ELR (cell line): ENCODE measurements at regions not wholly inside any gene's neighbourhood (a gene's known extent, or its start where the extent isn't known, plus 50 kb on each side); places are given as distances from the start of the nearest gene placed in this dataset.
"Not testable (repeated sequence)": the region's sequence is repeated elsewhere in the genome, so short reads cannot be mapped to it uniquely, and the experiment has no call there.

Experiments
- DNase-seq: peaks from one replicate; pipeline ENCODE4 v3.0.0-alpha.2; 2015; ENCODE audit warnings: low read depth

DNA sequence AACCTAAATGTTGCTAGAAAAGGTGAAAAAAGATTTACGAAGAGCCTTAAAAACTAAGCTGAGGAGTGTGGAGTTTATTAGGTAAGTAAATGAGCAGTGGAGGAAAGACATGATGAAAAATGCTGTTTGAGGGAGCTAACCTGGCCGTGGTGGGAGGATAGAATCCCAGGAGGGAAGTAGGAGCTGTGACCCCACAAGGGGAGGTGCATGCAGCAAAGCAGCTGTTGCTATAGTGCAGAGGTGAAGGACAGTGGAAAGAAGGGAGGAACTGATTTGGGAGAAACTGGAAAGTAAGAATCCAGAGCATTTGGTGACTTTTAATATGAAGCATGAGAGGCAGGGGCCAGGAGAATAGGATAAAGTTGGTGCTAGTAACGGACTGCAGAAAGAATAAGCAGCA is 271.7 kb upstream of the ADGRL2 start:
- no peak for DNase-seq

GRCh38 chr1:81525085-81525484 is 275.6 kb upstream of the ADGRL2 start:
- DNase-seq, result no peak

DNA sequence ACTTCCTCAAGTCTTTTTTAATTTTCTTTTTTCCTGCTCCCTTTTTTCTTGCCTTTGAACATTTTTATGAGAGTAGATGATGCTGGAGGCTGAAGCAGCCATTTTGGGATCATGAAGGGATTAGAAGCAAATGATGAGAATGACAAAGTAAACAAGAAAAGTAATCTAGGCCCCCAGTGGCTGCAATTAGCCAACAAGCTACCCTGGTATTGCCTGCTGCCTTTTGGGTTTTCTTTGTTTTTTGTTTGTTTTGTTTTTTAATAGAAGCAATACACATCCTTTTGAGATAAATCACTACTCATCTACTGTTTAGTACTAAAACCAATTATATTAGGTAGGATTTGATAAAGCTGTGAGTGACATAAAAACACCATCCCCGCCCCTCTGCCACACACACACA is 280.7 kb upstream of the ADGRL2 start:
- DNase-seq, result no peak

DNA sequence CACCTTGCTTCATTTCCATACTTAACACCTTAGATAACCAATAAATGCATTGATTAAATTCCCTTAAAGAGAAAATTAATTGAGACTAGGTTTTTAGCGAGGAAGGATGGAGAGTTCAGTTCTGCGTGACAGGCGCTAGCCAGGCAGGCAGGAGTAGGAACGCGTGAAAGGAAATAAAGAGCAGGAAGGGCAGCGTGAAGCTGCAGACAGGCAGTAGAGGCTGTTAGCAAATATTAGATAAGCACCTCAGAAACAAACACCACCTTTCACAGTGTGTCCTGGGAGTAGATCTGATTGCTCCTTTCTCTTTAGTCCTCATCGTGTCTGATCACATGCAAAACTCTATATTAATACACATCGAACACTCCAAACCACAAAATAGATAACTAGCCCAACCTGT is 282.7 kb upstream of the ADGRL2 start:
- DNase-seq, result no peak

GRCh38 chr1:81513796-81514354 is 286.9 kb upstream of the ADGRL2 start:
- DNase-seq, result no peak

DNA sequence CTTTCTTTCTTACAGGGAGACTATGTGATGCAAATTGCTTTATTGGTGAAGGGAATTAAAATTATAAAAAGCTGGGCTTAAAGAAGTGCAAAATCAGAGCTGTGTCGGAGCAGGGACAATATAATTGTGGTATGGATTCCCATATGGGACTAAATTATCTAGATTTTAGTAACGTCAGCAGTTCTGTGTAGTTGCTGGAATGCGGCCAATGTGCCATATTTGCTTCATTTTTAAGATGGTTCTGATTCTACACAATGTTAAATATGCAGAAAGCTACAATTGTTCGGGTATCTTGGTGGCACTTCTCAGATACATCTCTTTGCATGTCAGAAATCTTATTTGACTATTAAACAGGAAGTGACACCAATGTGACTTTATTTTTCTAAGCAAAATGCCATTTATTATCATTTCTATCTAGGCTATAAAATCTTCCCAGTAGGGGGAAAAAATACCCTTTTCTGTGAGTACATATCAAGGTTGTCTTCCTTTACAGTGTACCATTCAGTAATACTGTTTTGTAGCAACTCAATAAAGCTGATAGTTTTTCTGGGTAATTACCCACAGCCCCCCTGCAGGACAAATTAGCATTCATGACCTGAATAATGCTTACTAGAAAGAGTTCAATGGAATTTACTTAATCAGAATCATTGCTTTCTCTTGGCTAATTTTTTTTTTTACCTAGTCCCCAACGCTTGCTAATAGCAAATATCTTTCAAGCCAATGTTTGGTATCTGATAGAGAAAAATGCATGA is 288.3 kb upstream of the ADGRL2 start:
- no peak for DNase-seq

DNA sequence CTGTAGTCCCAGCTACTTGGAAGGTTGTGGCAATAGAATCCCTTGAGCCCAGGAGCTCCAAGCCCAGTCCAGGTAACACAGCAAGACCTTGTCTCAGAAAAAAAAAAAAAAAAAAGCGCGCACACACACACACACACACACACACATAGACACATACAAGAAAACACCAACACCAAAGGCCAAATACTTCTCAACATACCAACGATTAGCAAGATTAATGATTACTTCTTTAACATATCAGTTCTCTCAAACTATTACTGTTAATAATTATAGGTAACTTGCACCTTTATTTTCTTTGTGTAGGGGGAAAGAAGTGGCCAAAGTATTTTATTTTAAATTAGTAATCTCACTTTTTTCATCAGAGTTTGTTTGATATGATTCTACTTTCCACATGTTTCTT is 289.5 kb upstream of the ADGRL2 start:
- no peak for DNase-seq

DNA sequence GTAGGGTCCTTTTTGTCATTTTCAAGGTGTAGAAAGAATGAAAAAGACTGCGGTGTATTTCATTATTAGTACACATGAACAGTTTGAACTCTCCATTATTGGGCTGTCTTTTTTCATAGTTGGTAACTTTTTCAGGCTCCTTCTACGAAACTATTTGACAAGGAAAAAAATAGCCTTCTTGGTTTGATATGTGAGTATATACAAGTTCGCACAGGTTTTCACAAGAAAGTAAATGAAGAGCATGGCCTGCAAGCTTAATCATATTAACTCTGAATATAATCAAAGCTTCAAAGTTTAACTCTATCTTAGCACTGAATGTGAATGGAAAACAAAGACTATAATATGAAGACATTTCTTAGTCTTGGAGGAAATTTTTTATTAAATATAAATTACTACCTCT is 290.0 kb upstream of the ADGRL2 start:
- no peak for DNase-seq

DNA sequence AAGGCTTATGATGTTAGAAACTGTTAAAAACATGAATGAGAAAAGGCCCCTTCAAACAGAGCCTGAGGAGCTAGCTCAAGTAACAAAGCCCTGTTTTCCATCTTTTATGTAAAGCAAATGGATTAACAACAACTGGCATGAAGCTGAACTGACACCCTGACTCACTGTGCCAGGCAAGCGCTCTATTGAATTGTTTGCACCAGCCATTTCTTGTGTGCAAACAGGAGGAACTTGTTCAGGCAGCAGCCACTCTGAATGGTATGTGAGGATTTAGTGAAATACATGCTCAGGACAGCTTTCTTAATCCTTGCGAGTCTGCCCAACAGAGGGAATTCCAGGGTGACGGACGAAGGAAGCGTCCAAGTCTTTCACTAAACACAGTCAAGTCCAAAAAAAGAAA is 291.1 kb upstream of the ADGRL2 start:
- no peak for DNase-seq

DNA sequence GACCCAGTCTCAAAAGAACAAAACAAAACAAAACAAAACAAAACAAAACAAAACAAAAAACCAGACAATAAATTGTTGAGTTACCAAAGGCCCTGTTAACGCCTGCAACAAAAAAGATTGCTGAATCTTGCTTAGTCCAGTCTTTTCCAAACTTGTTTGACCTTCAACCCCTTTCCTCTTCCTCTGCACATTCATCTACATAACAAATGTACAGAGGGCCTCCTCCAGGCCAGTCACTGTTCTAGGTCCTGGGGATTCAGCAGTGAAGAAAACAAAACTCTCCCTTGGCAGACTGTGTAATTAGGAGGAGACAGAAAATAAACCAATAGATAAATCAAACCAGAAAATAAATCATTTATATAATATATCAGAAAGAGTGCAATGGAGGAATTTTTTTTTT is 294.0 kb upstream of the ADGRL2 start:
- no peak for DNase-seq

GRCh38 chr1:81505831-81506230 is 294.9 kb upstream of the ADGRL2 start:
- DNase-seq, result no peak

DNA sequence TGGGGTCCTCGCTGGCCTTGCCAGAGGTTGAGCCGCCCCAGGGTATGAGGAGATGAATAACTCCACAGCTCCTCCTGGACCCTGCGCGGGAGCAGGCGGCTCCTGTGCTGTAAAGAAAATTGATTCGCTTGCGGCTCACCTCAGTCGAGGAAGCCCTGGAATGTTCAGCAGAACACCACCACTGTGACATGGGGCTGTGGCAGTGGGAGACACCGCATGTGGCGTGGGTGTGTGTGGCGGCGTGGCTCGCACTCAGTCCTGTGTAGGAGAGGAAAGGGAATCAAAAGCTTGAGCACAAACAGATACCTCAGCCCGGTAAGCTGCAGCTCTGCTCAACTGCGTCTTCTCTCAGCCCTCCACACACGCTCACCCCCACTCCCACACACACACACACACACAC is 295.9 kb upstream of the ADGRL2 start:
- DNase-seq, result not testable (repeated sequence)

- DNase-seq, result not testable (repeated sequence)
Measured at GRCh38 chr1:81502705-81503104, 298.0 kb upstream of the ADGRL2 start.

DNA sequence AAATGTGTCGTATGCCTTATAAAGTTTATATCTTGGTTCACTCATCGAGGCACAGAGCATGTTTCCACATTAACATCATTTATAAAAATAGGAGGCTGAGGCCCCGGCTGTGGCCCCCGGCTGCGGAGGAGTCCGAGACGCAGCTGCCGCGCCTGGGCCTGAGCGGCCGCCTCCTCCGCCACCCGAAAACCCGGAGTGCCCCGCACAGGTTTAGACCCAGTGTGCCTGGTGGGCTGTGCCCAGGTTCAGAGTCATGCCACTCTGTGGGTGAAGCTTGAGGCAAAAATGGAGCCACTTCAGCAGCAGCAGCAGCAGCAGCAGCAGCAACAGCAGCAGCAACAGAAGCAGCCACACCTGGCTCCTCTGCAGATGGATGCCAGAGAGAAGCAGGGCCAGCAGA is 299.2 kb upstream of the ADGRL2 start:
- DNase-seq, result not testable (repeated sequence)

DNA sequence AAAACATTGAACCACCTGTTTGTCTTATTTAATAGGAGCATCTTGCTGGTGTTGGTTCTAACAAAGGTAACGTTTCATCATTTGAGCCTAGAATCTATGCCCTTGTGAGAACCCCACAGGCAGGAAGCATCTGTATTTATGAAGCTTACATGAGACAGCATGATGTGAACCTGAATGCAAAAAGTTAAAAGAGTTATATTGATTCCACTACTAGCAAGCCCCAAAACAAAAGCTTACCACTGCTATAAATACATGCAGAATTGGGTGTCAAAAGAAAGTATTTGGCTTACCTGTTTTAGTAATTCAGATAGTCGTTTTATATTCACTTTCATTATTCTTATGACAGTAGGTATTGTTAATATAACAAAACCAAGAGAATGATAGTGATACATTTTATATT is 301.2 kb upstream of the ADGRL2 start:
- no peak for DNase-seq

DNA sequence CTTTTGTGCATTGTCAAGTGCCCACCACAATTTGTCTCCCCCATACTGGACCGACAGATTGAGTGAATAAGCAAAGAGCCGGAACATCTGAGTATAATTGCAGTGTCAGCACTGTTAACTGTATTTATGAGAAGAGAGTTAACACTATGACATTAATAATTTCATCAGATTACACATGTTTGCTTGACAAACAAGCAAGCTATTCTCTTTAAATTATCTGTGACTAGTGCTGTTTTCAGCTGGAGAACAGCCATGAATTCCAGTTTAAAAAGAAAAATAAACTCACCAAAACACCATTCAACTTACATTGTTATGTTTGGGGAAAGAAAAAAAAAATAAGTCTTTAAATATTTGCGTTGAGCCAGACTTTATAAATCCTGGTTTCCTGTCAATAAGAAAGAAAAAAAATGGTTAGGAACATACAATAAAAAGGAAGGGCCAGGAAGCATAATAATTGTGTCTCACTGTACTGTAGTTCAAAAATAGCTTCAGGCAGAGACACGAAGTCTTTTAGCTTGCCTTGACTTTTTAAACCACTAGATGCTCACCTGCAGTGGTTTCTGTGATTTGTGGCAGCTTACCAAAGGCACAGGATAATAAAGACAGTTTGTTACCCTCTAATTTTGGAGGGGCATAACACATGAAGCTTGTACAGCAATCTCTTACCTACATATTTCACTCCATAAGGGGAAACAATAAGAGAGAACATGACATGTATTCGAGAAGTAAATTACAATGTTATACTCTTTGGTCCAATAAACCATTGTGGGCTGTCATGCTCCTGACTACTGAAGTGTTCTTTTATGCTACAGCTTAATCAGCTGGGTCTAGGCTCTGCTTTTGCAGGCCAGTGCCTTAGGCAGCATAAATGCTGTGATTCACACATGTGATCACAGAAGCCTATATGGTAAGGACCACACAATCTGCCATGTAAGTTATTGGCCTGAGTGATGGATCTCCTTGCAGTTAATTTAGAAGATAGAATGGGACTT is 302.0 kb upstream of the ADGRL2 start:
- DNase-seq, result no peak

DNA sequence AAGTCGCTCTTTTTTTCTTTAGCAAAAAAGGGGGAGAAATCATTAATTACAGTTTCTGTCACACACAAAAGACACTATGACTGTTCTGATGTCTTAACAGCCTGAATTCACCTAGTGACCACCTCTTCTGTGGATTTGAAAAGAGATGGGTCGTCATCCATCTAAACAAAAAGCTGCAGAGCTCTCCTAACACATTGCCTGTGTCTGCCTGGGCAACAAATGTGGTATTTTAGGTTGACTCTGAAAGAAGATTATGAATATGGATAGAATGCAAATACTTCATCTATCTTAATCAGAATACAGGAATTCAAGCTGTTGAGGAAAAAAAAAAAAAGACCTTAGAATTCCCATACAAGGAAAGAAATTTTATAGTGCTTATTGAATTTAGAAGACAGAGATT is 304.4 kb upstream of the ADGRL2 start:
- DNase-seq, result no peak

DNA sequence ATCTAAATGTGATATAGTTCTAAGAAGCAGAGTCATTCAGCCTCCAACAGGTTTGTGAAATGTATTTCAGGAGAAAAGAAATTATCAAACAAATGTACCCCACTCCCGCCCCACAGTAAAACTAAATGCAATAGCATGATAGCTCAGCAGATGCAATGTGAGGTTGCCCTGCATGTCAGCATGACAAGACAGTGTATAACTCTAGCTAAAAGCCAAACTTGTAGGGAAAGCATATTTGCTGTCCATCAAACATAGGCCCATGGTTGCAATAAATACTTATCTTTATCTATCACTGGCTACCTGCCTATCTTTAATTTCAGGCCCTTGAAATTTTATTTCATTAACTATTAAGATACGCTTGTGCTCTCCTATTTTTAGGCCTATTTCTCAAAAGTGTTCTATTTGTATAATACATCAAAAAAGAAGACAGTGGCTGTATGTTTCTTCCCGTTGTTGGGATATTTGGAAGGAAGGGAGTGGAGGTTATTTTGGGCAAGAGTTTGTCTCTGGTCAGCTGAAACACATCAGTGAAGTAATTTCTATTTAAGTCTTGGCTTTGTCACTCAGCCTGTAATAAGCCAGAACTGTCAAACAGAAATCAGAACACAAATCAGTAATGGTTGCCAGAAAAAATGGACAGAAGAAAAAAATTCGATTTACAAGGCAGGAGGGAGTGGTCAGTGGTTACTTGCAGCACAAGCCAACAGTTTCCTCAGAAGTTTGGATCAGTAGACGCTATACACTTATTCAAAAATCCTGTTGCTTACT is 307.4 kb upstream of the ADGRL2 start:
- DNase-seq, result no peak

- DNase-seq, result no peak
Measured at GRCh38 chr1:81492628-81493027, 308.1 kb upstream of the ADGRL2 start.

DNA sequence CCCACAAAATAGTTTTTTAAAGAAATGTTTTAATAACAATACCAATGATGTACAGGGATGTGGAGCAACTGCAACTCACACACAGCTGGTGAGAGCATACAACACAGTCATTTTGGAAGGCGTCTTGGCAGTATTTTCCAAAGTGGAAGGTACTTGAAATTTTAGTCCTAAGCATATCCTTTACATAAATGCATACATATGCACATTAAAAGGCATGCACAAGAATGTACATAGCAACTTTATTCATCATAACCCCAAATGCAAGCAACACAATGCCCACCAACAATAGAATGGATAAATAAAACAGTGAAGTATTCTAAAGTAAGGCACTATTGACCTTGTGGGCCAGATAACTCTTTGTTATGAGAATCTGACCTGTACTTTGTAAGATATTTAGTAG is 310.1 kb upstream of the ADGRL2 start:
- DNase-seq, result no peak

DNA sequence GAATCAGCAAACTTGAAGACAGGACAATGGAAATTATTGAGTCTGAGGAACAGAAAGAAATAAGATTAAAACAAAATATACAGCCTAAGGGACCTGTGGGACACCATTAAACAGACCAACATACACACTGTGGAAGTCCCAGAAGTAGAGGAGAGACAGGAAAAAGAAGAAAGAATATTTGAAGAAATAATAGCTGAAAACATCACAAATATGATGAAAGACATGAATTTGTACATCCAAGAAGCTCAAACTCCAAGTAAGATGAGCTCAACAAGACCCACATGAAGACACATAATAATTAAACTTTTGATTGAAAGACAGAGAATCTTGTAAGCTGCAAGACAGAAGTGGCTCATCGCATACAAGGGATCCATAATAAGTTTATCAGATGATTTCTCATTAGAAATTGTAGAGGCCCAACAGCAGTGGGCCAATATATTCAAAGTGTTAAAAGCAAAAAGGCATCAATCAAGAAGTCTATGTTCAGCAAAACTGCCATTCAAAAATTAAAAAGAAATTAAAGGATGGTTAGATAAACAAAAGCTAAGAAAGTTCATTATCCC is 311.3 kb upstream of the ADGRL2 start:
- DNase-seq, result no peak

- DNase-seq, result no peak
Measured at GRCh38 chr1:81484284-81484683, 316.4 kb upstream of the ADGRL2 start.
